Anterior cingulate cortex (tissue), 58 donors: ENCODE measurements at regions not wholly inside any gene's neighbourhood (a gene's known extent, or its start where the extent isn't known, plus 50 kb on each side); places are given as distances from the start of the nearest gene placed in this dataset.

Experiments
- DNase-seq, 58 donors: peaks; one replicate each; lab custom pipeline; 2025; lab: John Stamatoyannopoulos, UW

GRCh38 chr2:8533923-8534322 is 147.9 kb upstream of the ID2 start:
- DNase-seq, result no peak

DNA sequence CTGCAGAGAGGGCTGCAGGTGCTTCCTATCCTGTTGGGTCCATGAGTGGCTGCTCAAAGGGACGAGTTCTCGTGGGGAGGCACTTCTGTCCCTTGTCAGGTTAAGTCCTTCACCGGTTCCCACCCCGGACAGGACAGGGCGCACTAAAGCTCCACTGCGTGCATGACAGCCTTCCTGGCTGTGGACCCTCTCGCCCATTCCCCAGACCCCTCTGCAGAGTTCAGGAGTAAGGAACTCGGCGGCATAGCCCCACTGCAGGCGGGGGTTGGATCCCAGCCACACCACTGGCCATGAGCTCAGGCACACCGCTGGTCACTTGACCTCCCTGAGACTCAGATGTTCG is 147.5 kb upstream of the ID2 start:
- peak in 1 of 58 donors; percentile 64 for DNase-seq

DNA sequence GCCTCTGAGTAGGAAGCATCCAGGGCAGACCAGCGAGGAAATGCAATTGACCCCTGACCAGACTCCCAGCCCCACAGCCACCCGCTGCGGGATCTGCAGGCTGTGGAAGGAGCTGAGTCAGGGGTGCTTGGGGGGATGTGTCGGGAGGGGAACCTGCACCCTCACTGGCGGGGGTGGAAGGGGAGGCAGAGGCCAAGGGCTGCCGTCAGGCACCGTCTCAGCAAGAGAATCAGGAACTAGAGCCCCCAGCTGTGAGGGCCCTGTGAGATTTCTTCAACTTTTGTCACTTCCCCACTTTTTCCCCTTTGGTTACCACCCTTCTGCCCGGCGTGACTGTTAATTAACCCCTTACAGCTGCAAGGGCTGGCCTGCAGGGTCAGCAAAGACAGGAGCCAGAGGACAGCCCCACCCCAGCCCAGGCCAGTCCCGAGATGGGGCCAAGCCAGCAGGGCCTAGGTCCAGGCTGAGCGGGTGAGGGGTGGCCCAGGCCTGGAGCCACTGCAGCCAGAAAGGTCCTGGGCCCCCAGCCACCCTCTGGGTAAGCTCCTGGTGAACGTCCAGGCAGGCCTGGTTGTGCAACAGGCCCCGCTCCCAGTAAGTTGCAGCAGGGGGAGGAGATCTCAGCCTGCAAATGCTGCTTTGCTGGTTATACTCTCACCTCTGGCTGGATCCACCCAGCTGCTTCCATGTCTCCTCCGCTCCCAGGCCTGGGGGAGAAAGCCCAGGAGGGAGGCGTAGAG is 147.0 kb upstream of the ID2 start:
- peak in 45 of 58 donors; percentile 28 to 82 (median 61) for DNase-seq

- DNase-seq, result no peak
These were observed 146.4 kb upstream of the ID2 start for GRCh38 chr2:8535469-8535795.

DNA sequence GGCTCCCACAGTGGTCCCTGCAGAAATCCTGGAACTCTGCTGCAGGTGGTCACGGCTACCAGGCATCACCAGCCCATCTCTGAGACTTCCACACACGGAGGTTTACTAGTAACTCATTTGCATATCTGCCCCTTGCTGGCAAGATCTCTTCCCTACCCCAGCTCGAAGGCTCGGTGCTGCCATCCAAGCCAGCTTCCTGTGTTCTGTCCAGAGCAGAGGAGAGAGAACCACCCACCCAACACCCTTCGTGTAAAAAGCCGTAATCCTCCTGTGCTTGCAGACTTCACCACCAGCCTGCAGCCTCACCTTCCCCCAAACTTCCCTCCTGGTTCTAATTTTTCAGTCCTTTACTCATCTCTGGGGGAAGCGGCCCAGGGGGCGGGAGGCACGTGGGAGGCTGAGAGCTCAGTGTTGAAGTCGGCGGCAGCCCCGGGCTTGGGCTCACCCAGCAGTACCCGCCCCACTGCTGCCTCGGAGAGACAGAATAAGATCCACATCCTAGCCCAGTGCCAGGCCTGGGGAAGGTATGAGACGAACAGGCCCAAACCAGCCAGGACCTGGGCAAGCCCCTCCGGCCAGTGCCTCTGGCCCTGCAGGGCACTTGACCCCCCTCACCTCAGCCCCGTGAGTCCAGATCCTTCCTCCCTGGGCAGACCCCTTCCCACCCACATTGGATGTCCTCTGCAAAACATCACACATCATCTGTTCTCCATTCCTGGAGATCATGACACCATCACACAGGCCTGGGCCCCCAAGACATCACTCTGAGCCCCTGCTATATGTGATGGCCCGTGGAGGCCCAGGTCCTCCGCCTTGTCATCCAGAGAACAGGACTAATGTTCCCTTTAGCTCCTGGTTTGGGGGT is 145.8 kb upstream of the ID2 start:
- DNase-seq, result peak in 42 of 58 donors; percentile 19 to 88 (median 58)

- no peak for DNase-seq
These were observed 144.9 kb upstream of the ID2 start for GRCh38 chr2:8536686-8537561.

DNA sequence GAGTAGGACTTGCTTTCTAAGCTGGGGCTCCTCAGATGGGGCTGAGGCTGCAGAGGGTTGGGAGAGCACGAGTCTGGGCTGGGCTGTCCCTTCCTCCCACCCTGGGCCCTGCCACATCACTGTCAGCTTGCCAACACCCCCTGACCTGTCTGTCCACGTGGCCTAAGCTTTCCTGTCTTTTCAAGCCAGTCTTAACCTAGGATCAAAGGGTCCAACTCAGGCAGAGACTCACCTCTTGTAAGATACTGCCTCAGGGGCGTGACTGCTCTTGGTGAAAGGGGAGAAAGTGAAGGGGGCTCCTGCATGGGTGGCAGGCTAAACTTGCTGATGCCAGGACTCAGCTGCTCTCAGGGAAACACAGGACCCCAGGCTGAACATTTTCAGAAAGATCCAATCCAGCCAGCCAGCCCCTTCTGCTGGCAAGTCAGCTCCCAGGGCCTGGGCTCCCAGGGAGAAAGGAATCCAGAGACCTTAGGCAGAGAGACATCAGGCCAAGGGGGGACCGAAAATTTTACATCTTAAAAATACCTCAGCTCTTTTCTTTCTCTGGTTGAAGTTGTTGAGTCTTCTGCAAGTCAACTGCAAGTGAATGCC is 144.2 kb upstream of the ID2 start:
- DNase-seq, result no peak

DNA sequence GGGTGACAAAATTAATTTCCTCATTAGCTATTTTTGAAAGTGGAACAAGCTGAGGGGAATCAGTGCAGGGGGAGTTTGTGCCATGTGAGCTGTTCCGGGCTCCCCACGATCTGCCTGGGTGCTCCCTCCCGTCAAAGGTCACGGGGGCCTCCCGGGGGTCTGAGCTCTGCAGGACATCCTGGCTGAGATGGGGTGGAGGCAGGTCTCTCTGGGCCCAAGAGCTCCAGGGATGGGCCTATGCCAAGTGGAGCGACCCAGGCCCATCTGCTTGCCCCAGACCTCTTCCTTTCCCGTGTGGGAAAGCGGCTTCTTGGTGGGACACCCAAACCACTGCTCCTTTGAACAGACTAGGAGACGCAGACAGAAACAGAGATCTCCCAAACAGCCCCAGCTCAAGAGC is 143.3 kb upstream of the ID2 start:
- no peak for DNase-seq

GRCh38 chr2:8538931-8539621 is 142.8 kb upstream of the ID2 start:
- DNase-seq, result no peak

DNA sequence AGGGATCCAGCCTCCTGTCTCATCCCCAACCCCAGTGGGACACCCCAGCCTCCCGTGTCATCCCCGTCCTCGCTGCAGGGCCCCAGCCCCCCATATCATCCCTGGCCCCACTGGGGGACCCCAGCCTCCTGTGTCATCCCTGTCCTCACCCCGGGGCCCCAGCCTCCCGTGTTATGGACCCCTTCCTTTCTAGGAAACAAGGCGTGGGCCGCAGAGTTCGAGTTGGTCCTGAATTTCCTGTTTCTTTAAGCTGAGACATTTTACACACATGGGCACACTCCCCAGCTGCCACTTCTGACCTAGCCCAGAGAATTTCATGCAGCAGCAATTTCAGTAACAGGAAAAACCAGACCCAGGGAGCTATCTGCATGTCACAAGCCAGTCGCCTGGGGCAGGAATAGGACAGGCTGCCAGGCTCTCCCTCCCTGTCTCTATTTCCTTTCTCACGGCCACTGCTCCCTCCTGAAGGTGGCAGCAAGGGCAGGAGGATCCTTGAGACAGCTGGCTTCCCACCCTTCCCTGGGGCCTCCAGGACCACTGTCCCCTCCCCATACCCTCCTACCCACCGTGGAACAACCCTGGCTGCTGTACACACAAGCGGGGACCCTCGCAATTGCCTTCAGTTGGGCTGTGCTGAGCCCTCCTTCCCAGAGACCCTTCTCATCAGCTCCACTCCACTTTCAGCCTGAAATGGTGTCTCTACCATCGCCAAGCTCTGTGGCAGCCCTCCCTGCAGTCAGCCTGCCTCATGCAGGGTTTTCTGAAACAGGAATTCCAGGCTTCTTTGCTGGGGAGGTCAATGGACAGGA is 141.9 kb upstream of the ID2 start:
- DNase-seq, result peak in 3 of 58 donors; percentile 12 to 32 (median 14)

- DNase-seq, result no peak
These were observed 141.3 kb upstream of the ID2 start for GRCh38 chr2:8540552-8541055.

- no peak for DNase-seq
These were observed 140.6 kb upstream of the ID2 start for GRCh38 chr2:8541223-8541622.

GRCh38 chr2:8541636-8542035 is 140.2 kb upstream of the ID2 start:
- no peak for DNase-seq

DNA sequence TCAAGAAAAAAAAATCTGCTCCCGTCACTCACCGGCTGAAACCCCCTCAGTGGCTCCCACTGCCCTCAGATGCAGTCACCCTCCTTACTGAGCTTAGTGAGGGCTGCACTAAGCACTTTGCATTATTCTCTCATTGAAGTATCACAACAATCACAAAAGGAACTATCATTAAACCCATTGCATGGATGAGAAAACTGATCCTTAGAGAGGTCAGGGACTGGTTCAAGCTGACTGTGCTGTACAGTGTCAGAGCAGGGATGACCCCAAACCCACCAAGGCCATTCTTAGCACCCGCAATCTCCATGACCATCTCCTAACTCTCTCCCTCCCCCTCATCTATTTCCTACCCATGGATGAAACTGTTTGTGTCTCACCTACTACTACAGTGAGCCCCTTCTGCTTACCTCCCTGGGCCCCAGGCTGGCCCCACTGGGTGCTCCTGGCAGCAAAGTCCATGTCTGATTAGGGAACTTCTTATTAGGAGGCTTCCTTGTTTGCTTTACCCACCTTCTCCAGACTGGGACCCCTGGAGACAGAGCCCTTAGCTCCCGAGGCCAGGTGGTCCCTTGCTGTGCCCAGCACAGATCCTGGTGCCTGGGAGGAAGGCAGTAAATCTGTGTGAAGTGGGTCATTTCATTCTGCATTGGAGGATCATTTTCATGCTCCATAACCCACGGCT is 139.3 kb upstream of the ID2 start:
- no peak for DNase-seq

DNA sequence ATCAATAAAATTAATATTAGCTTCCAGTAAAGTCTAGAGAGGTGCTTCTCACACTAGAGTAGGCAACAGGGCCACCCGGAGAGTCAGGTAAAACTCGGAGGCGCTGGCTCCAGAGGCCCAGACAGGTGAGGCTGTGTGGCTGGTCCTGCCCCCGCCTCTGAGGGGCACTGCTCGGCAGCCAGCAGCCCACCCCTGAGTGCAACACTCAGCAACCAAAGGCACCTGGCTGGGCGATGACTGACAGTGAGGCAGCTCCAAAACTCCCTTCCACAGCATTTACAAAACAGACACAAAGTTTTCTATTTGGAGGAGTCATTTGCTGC is 138.8 kb upstream of the ID2 start:
- no peak for DNase-seq

- peak in 7 of 58 donors; percentile 18 to 33 (median 25) for DNase-seq
These were observed 138.3 kb upstream of the ID2 start for GRCh38 chr2:8543383-8544170.

- no peak for DNase-seq
These were observed 137.6 kb upstream of the ID2 start for GRCh38 chr2:8544171-8544785.
